Cardiac fibroblast (primary cell): ENCODE measurements at regions not wholly inside any gene's neighbourhood (a gene's known extent, or its start where the extent isn't known, plus 50 kb on each side); places are given as distances from the start of the nearest gene placed in this dataset.

ENCODE experiments used
- DNase-seq, 2 donors: peaks; one replicate each; pipeline versions ENCODE4 v3.0.0 to v3.0.0-alpha.2; 2010; ENCODE audit warnings: low read depth in 2 of 2
- H3K4me3 ChIP-seq, 2 donors: replicated peaks in 1 of 2; 1 replicate in 1 of 2; 2 replicates in 1 of 2; pipeline ENCODE4 v1.5.1; 2011; ENCODE audit warnings: low read depth in 2 of 2, low read length in 2 of 2, mild to moderate bottlenecking in 2 of 2, moderate library complexity in 1 of 2
- CTCF ChIP-seq: IDR thresholded peaks from one replicate; pipeline ENCODE4 v1.5.1; 2011; ENCODE audit warnings: low read depth, mild to moderate bottlenecking, low read length, inconsistent platforms

- DNase-seq, result peak; percentile 80 to 87
- no peak overlapping the region for H3K4me3 ChIP-seq
- no peak for TF ChIP-seq CTCF
These were observed 224.2 kb upstream of the STARD13 start for GRCh38 chr13:33509642-33510229.

- H3K4me3 ChIP-seq, result no peak overlapping the region
- TF ChIP-seq CTCF, result no peak
- no peak for DNase-seq
These were observed 224.9 kb upstream of the STARD13 start for GRCh38 chr13:33510350-33510970.

- DNase-seq, result no peak
- no peak overlapping the region for H3K4me3 ChIP-seq
- TF ChIP-seq CTCF, result no peak
These were observed 227.5 kb upstream of the STARD13 start for GRCh38 chr13:33512880-33513554.

GRCh38 chr13:33514362-33514761 is 228.8 kb upstream of the STARD13 start:
- TF ChIP-seq CTCF, result no peak
- no peak overlapping the region for H3K4me3 ChIP-seq
- no peak for DNase-seq

- TF ChIP-seq CTCF, result no peak
- no peak overlapping the region for H3K4me3 ChIP-seq
- no peak for DNase-seq
These were observed 229.6 kb upstream of the STARD13 start for GRCh38 chr13:33515146-33515545.

GRCh38 chr13:33518452-33518851 is 232.9 kb upstream of the STARD13 start:
- DNase-seq, result no peak
- H3K4me3 ChIP-seq, result no peak overlapping the region
- no peak for TF ChIP-seq CTCF
